ENCODE measurements at regions not wholly inside any gene's neighbourhood (a gene's known extent, or its start where the extent isn't known, plus 50 kb on each side); places are given as distances from the start of the nearest gene placed in this dataset.
A peak's percentile ranks its signal among the peaks of the same experiment; 100 is the strongest.

- FAIRE-seq (peak; percentile 55), DNase-seq (ENCODE audit: insufficient read length, low spot score) (no peak)
Measured at GRCh38 chr20:56865055-56865454, 235.9 kb downstream of the TFAP2C start.

- FAIRE-seq (peak; percentile 51), DNase-seq (ENCODE audit: insufficient read length, low spot score) (no peak)
Measured at GRCh38 chr20:56867128-56867527, 238.0 kb downstream of the TFAP2C start.

- DNase-seq (ENCODE audit: insufficient read length, low spot score) (no peak), FAIRE-seq (no peak)
Measured at GRCh38 chr20:56868746-56869145, 239.6 kb downstream of the TFAP2C start.

GRCh38 chr20:56870271-56870670, 241.2 kb downstream of the TFAP2C start:
- FAIRE-seq (no peak), DNase-seq (ENCODE audit: insufficient read length, low spot score) (no peak)

GRCh38 chr20:56871691-56872090, 242.6 kb downstream of the TFAP2C start:
- DNase-seq (ENCODE audit: insufficient read length, low spot score): no peak
- no peak for FAIRE-seq

- no peak for FAIRE-seq
- DNase-seq (ENCODE audit: insufficient read length, low spot score): no peak
Measured at GRCh38 chr20:56872620-56873458, 243.7 kb downstream of the TFAP2C start.

DNA sequence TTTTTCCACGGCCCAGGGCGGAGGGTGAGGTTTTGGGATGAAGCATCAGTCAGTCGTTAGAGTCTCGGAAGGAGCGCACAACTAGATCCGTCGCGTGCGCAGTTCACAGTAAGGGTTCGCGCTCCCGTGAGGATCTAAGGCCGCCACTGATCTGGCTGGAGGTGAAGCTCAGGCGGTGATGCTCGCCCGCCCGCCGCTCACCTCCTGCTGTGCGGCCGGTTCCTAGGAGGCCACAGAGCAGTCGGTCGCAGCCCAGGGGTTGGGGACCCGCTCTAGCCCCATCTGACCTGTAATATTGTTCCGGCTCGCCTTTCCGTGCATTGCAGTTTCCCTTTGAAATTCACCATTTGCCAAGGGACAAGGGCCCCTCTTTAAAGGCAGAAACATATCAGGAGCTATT, 244.7 kb downstream of the TFAP2C start:
- peak; percentile 4 for FAIRE-seq
- no peak for DNase-seq (ENCODE audit: insufficient read length, low spot score)

- FAIRE-seq: peak; percentile 99
- peak; percentile 92 for DNase-seq (ENCODE audit: insufficient read length, low spot score)
Measured at GRCh38 chr20:56875052-56875659, 246.1 kb downstream of the TFAP2C start.

- FAIRE-seq (no peak), DNase-seq (ENCODE audit: insufficient read length, low spot score) (no peak)
Measured at GRCh38 chr20:56875803-56876202, 246.7 kb downstream of the TFAP2C start.

DNA sequence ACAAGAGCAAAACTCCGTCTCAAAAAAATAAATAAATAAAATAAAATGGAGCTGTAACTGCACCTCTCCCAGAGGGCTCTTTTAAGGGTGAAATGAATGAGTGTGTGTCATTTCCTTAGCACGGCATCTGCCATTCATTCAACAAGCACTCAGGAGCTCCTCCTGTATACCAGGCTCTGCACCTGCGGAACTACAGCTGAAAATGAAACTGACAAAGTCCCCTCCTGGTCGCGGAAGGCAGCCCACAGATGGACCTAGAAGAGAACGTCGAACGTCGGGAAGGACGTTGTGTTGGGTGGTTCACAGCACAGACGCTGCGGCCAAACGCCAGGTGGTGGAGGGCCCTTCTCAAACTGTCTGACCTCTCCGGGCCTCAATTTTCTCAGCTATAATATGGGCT, 256.4 kb downstream of the TFAP2C start:
- DNase-seq (ENCODE audit: insufficient read length, low spot score) (no peak), FAIRE-seq (no peak)

DNA sequence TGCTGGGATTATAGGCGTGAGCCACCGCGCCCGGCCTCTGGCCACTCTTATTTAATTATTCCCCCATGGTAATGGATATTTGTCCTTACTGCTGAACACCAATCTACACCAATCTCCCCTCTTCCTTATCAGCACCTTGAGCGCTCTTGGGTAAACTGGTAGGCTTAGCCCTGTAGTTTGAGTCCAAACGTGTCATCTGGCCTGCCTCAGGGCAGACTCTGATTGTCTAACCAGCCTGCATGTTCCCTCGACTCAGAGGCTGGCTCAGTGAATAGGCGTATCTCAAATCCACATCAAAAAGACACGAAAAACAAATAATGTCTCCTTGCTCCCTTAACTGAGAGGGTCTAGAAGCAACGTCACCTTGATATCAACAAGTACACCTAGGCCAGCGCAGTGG, 260.9 kb downstream of the TFAP2C start:
- DNase-seq (ENCODE audit: insufficient read length, low spot score): no peak
- FAIRE-seq: no peak

DNA sequence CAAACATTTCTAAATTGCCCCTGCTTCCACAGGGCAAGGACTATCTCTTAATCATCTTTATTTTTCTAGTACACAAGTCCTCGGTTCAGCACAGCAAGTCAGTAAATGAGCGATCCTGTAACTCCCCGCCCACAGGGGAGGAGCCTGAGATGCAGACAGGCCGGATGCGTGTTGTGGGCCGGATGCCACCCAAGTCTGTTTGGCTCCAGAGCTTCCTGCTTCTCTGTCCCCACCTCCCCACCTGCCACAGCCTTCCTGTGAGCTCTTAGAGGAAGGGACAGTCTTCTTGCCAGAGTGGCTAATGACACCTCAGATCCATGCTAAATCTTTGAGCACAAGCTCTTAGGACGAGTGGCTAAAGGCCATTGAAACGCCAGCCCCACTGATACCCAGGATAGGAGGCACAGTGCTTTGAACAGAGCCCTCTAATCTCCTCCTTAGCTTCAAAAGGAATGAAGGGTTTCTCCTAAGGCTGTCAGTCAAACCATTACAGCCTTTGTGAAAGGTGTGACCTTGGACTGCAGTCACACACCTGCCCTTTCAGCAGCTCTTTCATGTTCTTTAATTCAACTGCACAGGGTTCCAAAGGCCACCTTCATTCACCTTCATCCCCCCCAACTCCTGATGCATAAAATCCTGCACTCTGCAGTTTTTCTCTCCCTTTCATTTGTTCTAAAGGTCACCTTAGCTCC, 264.3 kb downstream of the TFAP2C start:
- DNase-seq (ENCODE audit: insufficient read length, low spot score) (no peak), FAIRE-seq (peak; percentile 62)

- peak; percentile 91 for FAIRE-seq
- no peak for DNase-seq (ENCODE audit: insufficient read length, low spot score)
Measured at GRCh38 chr20:56896447-56896846, 267.3 kb downstream of the TFAP2C start.

- peak; percentile 88 for FAIRE-seq
- DNase-seq (ENCODE audit: insufficient read length, low spot score): no peak
Measured at GRCh38 chr20:56897318-56897957, 268.3 kb downstream of the TFAP2C start.

DNA sequence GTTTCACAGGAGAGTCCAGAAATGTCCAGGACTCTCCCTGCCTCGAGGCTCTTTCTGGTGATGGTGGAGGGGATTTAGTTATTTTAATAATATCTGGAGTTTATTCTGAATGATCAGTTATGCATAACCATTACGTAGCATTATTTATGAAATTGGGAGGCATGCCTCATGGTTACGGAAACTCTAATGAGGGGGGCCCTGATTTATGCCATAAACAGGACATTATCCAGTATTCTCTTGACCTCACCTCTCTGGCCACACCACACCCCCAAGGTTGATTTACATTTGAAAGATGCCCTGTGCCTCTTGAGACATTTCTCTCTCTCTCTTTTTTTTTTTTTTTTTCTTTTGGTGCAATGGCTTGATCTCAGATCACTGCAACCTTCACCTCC, 268.8 kb downstream of the TFAP2C start:
- DNase-seq (ENCODE audit: insufficient read length, low spot score): no peak
- no peak for FAIRE-seq

DNA sequence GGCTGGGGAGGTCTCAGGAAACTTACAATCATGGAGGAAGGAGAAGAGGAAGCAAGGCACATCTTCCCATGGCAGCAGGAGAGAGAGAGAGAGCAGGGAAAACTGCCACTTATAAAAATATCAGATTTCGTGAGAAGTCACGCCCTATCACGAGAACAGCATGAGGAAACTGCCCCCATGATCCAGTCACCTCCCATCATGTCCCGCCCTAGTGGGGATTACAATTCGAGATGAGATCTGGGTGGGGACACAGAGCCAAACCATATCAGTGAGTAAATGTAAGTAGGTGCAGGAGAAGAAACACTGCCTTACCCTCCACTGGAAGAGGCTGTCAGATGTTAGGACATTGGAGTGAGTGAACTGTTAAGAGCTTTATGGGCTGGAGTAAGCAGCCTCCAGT, 270.4 kb downstream of the TFAP2C start:
- FAIRE-seq (peak; percentile 80), DNase-seq (ENCODE audit: insufficient read length, low spot score) (no peak)

- DNase-seq (ENCODE audit: insufficient read length, low spot score) (no peak), FAIRE-seq (no peak)
Measured at GRCh38 chr20:56900252-56900651, 271.1 kb downstream of the TFAP2C start.

DNA sequence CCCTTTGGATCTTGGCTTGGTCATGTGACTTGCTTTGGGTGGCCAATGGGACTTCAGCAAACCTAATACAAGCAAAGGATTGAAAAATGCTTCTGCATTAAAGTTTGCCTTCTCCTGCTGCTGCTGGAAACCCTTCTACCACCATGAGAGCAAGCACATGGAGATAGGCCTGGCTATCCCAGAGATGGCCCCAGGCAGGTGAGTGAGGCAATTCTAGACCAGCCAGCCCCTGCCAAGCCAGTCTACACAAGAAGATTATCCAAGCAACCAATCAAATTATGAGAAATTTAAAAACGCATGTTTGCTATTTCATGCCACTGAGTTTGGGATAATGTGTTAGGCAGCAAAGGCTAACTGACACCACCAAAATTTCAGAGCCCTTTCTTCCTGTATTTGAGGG, 274.3 kb downstream of the TFAP2C start:
- FAIRE-seq: no peak
- DNase-seq (ENCODE audit: insufficient read length, low spot score): no peak

- DNase-seq (ENCODE audit: insufficient read length, low spot score): no peak
- peak; percentile 94 for FAIRE-seq
Measured at GRCh38 chr20:56903858-56904257, 274.8 kb downstream of the TFAP2C start.

- DNase-seq (ENCODE audit: insufficient read length, low spot score) (no peak), FAIRE-seq (peak; percentile 44)
Measured at GRCh38 chr20:56909918-56910714, 281.0 kb downstream of the TFAP2C start.

All from HTR-8/SVneo (cell line).